Upper lobe of left lung (tissue), 4 donors: ENCODE measurements at regions not wholly inside any gene's neighbourhood (a gene's known extent, or its start where the extent isn't known, plus 50 kb on each side); places are given as distances from the start of the nearest gene placed in this dataset.

ENCODE experiments used
- CTCF ChIP-seq, 6 experiments: fragments of 450-650 bp in 4 of 6; fragments of 200-600 bp in 2 of 6; sonication (generic) in 2 of 6; IDR thresholded peaks; one replicate each; pipeline ENCODE4 v1.5.1; 2016 to 2019; ENCODE audit warnings: antibody characterized with exemption in 6 of 6
- EP300 ChIP-seq, 4 donors: sonication (generic); formaldehyde crosslinking; IDR thresholded peaks; one replicate each; pipeline ENCODE4 v1.5.1; 2017; ENCODE audit warnings: antibody characterized with exemption in 4 of 4, control low read depth in 2 of 4
- POLR2A ChIP-seq, 4 donors: fragments of 450-650 bp; IDR thresholded peaks; one replicate each; pipeline ENCODE4 v1.5.1; 2016 to 2017; ENCODE audit warnings: antibody characterized with exemption in 4 of 4, mild to moderate bottlenecking in 2 of 4
- POLR2AphosphoS5 ChIP-seq, 2 donors: sonication (generic); formaldehyde crosslinking; IDR thresholded peaks; one replicate each; pipeline ENCODE4 v1.5.1; 2017; ENCODE audit warnings: antibody characterized with exemption in 2 of 2

GRCh38 chr6:138013959-138014358, 93.3 kb downstream of the PERP start:
- no peak for TF ChIP-seq CTCF (IDR thresholded peaks at IDR 0.05)
- no peak for TF ChIP-seq POLR2AphosphoS5 (IDR thresholded peaks at IDR 0.05)
- TF ChIP-seq POLR2A (IDR thresholded peaks at IDR 0.05): no peak
- no peak for TF ChIP-seq EP300 (IDR thresholded peaks at IDR 0.05)
